ENCODE measurements at regions not wholly inside any gene's neighbourhood (a gene's known extent, or its start where the extent isn't known, plus 50 kb on each side); places are given as distances from the start of the nearest gene placed in this dataset.

GRCh38 chr5:107072967-107073366 lies 597.8 kb downstream of the EFNA5 start:
- TF ChIP-seq SETDB1 (IDR thresholded peaks at IDR 0.05; ENCODE audit: insufficient read length, low read length) = no peak
- no peak for TF ChIP-seq ZNF704 (tag by site-specific recombination; IDR thresholded peaks at IDR 0.05)
- TF ChIP-seq FEZF1 (tag by site-specific recombination; IDR thresholded peaks at IDR 0.05) = no peak
- TF ChIP-seq CTCF (tag by site-specific recombination; IDR thresholded peaks at IDR 0.05) = no peak
- no peak for TF ChIP-seq SP3 (tag by site-specific recombination; IDR thresholded peaks at IDR 0.05)
- TF ChIP-seq ZNF248 (tag by site-specific recombination; IDR thresholded peaks at IDR 0.05) = no peak
- TF ChIP-seq ZNF311 (tag by site-specific recombination; IDR thresholded peaks at IDR 0.05; ENCODE audit: borderline replicate concordance) = no peak
- no peak for TF ChIP-seq ZNF335 (tag by site-specific recombination; conservative IDR thresholded peaks at IDR 0.05)
- TF ChIP-seq ZNF660 (tag by site-specific recombination; IDR thresholded peaks at IDR 0.05) = no peak
- TF ChIP-seq ZFP41 (tag by site-specific recombination; IDR thresholded peaks at IDR 0.05; ENCODE audit: borderline replicate concordance) = no peak
- TF ChIP-seq ZEB2 (tag by site-specific recombination; IDR thresholded peaks at IDR 0.05) = no peak
- TF ChIP-seq ZNF654 (tag by site-specific recombination; IDR thresholded peaks at IDR 0.05; ENCODE audit: low read depth) = no peak
- TF ChIP-seq ZNF157 (tag by site-specific recombination; IDR thresholded peaks at IDR 0.05) = no peak

Measured in HEK293 (cell line).